ENCODE measurements at regions not wholly inside any gene's neighbourhood (a gene's known extent, or its start where the extent isn't known, plus 50 kb on each side); places are given as distances from the start of the nearest gene placed in this dataset.

DNA sequence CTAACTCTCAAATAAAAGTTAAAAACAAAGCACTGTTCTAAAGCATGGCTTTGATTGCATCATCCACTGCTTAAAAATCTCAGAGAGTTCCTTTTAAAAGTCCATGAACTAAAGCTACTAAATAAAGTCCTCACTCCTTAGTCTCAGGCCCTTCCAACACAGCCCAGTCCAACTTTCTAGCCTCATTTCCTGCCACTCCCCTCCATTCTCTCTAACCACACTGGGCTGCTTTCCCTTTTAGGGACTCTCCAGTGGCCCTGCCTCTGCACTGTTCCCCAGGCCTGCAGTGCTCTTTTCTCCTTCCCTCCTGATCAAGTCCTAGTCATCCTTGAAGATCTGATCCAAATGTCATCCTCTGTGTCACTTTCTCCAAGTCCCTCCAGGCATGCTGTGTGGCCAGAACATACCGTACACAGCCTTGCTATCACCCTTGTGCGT is 56.9 kb upstream of the PPP1R3C start (continued):
- TF ChIP-seq, protein P1, sequence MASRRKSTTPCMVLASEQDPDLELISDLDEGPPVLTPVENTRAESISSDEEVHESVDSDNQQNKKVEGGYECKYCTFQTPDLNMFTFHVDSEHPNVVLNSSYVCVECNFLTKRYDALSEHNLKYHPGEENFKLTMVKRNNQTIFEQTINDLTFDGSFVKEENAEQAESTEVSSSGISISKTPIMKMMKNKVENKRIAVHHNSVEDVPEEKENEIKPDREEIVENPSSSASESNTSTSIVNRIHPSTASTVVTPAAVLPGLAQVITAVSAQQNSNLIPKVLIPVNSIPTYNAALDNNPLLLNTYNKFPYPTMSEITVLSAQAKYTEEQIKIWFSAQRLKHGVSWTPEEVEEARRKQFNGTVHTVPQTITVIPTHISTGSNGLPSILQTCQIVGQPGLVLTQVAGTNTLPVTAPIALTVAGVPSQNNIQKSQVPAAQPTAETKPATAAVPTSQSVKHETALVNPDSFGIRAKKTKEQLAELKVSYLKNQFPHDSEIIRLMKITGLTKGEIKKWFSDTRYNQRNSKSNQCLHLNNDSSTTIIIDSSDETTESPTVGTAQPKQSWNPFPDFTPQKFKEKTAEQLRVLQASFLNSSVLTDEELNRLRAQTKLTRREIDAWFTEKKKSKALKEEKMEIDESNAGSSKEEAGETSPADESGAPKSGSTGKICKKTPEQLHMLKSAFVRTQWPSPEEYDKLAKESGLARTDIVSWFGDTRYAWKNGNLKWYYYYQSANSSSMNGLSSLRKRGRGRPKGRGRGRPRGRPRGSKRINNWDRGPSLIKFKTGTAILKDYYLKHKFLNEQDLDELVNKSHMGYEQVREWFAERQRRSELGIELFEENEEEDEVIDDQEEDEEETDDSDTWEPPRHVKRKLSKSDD (conservative IDR thresholded peaks at IDR 0.05; ENCODE audit: low read length): no peak
- TF ChIP-seq KDM5B (IDR thresholded peaks at IDR 0.05; ENCODE audit: insufficient replicate concordance, low read depth, low read length) (no peak), C11orf30 (IDR thresholded peaks at IDR 0.05; ENCODE audit: low read depth) (no peak), SMAD2 (IDR thresholded peaks at IDR 0.05; ENCODE audit: low read depth, low read length) (no peak), TGIF2 (CRISPR knock-in tag; IDR thresholded peaks at IDR 0.05) (no peak), GABPB2 (CRISPR knock-in tag; conservative IDR thresholded peaks at IDR 0.05) (no peak), PRMT5 (CRISPR knock-in tag; IDR thresholded peaks at IDR 0.05) (no peak), SIRT6 (IDR thresholded peaks at IDR 0.05; ENCODE audit: low read depth, low read length) (no peak), HIVEP1 (CRISPR knock-in tag; IDR thresholded peaks at IDR 0.05) (no peak), ZNF124 (CRISPR knock-in tag; IDR thresholded peaks at IDR 0.05) (no peak), HEY1 (CRISPR knock-in tag; IDR thresholded peaks at IDR 0.05; ENCODE audit: borderline replicate concordance) (no peak), RHOXF2B (CRISPR knock-in tag; conservative IDR thresholded peaks at IDR 0.05) (no peak), PTBP1 (IDR thresholded peaks at IDR 0.05; ENCODE audit: low read depth, low read length) (no peak)
- TF ChIP-seq, protein P2, sequence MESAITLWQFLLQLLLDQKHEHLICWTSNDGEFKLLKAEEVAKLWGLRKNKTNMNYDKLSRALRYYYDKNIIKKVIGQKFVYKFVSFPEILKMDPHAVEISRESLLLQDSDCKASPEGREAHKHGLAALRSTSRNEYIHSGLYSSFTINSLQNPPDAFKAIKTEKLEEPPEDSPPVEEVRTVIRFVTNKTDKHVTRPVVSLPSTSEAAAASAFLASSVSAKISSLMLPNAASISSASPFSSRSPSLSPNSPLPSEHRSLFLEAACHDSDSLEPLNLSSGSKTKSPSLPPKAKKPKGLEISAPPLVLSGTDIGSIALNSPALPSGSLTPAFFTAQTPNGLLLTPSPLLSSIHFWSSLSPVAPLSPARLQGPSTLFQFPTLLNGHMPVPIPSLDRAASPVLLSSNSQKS (CRISPR knock-in tag; IDR thresholded peaks at IDR 0.05): no peak
- TF ChIP-seq, protein P3, sequence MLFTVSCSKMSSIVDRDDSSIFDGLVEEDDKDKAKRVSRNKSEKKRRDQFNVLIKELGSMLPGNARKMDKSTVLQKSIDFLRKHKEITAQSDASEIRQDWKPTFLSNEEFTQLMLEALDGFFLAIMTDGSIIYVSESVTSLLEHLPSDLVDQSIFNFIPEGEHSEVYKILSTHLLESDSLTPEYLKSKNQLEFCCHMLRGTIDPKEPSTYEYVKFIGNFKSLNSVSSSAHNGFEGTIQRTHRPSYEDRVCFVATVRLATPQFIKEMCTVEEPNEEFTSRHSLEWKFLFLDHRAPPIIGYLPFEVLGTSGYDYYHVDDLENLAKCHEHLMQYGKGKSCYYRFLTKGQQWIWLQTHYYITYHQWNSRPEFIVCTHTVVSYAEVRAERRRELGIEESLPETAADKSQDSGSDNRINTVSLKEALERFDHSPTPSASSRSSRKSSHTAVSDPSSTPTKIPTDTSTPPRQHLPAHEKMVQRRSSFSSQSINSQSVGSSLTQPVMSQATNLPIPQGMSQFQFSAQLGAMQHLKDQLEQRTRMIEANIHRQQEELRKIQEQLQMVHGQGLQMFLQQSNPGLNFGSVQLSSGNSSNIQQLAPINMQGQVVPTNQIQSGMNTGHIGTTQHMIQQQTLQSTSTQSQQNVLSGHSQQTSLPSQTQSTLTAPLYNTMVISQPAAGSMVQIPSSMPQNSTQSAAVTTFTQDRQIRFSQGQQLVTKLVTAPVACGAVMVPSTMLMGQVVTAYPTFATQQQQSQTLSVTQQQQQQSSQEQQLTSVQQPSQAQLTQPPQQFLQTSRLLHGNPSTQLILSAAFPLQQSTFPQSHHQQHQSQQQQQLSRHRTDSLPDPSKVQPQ (CRISPR knock-in tag; IDR thresholded peaks at IDR 0.05; ENCODE audit: borderline replicate concordance): no peak
- TF ChIP-seq, protein P4, sequence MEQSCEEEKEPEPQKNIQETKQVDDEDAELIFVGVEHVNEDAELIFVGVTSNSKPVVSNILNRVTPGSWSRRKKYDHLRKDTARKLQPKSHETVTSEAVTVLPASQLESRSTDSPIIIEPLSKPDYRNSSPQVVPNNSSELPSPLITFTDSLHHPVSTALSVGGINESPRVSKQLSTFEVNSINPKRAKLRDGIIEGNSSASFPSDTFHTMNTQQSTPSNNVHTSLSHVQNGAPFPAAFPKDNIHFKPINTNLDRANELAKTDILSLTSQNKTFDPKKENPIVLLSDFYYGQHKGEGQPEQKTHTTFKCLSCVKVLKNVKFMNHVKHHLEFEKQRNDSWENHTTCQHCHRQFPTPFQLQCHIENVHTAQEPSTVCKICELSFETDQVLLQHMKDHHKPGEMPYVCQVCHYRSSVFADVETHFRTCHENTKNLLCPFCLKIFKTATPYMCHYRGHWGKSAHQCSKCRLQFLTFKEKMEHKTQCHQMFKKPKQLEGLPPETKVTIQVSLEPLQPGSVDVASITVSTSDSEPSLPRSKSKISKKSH (CRISPR knock-in tag; IDR thresholded peaks at IDR 0.05): no peak
- TF ChIP-seq, protein P5, sequence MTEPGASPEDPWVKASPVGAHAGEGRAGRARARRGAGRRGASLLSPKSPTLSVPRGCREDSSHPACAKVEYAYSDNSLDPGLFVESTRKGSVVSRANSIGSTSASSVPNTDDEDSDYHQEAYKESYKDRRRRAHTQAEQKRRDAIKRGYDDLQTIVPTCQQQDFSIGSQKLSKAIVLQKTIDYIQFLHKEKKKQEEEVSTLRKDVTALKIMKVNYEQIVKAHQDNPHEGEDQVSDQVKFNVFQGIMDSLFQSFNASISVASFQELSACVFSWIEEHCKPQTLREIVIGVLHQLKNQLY (CRISPR knock-in tag; conservative IDR thresholded peaks at IDR 0.05): no peak
